ENCODE measurements at regions not wholly inside any gene's neighbourhood (a gene's known extent, or its start where the extent isn't known, plus 50 kb on each side); places are given as distances from the start of the nearest gene placed in this dataset.

- Histone ChIP-seq H3K27me3 (no peaks in the 10 kb centered on the region), H3K4me3 (ENCODE audit: low read depth in 1 of 2, low read length in 1 of 2) (no peak overlapping the region), H3K36me3 (no peaks in the 10 kb centered on the region), H3K27ac (no peak overlapping the region), H3K9me3 (no peaks in the 10 kb centered on the region), H3K4me1 (ENCODE audit: control insufficient read depth in 1 of 2, insufficient read depth in 1 of 2, low read depth in 1 of 2, low read length in 1 of 2) (no peaks in the 10 kb centered on the region)
- TF ChIP-seq CTCF (IDR thresholded peaks at IDR 0.05), result no peak
Observed at GRCh38 chr2:129467941-129468340, 511.5 kb upstream of the RAB6C start.

- no peak overlapping the region for H3K4me3 ChIP-seq (ENCODE audit: low read depth in 1 of 2, low read length in 1 of 2)
- H3K36me3 ChIP-seq, result no peaks in the 10 kb centered on the region
- H3K27ac ChIP-seq, result no peak overlapping the region
- H3K9me3 ChIP-seq, result no peaks in the 10 kb centered on the region
- H3K27me3 ChIP-seq, result no peaks in the 10 kb centered on the region
- no peaks in the 10 kb centered on the region for H3K4me1 ChIP-seq (ENCODE audit: control insufficient read depth in 1 of 2, insufficient read depth in 1 of 2, low read depth in 1 of 2, low read length in 1 of 2)
- no peak for TF ChIP-seq CTCF (IDR thresholded peaks at IDR 0.05)
Observed at GRCh38 chr2:129468879-129469278, 510.6 kb upstream of the RAB6C start.

- Histone ChIP-seq H3K4me3 (ENCODE audit: low read depth in 1 of 2, low read length in 1 of 2) (no peak overlapping the region), H3K27ac (no peak overlapping the region), H3K4me1 (ENCODE audit: control insufficient read depth in 1 of 2, insufficient read depth in 1 of 2, low read depth in 1 of 2, low read length in 1 of 2) (no peaks in the 10 kb centered on the region), H3K27me3 (no peaks in the 10 kb centered on the region), H3K36me3 (no peaks in the 10 kb centered on the region), H3K9me3 (no peaks in the 10 kb centered on the region)
- TF ChIP-seq CTCF (IDR thresholded peaks at IDR 0.05), result no peak
Observed at GRCh38 chr2:129469389-129469788, 510.1 kb upstream of the RAB6C start.

- no peak overlapping the region for H3K4me3 ChIP-seq (ENCODE audit: low read depth in 1 of 2, low read length in 1 of 2)
- no peaks in the 10 kb centered on the region for H3K4me1 ChIP-seq (ENCODE audit: control insufficient read depth in 1 of 2, insufficient read depth in 1 of 2, low read depth in 1 of 2, low read length in 1 of 2)
- no peaks in the 10 kb centered on the region for H3K27me3 ChIP-seq
- H3K9me3 ChIP-seq, result no peaks in the 10 kb centered on the region
- H3K36me3 ChIP-seq, result no peaks in the 10 kb centered on the region
- H3K27ac ChIP-seq, result no peak overlapping the region
- no peak for TF ChIP-seq CTCF (IDR thresholded peaks at IDR 0.05)
Observed at GRCh38 chr2:129469871-129470270, 509.6 kb upstream of the RAB6C start.

GRCh38 chr2:129478902-129479517 is 500.5 kb upstream of the RAB6C start:
- no peaks in the 10 kb centered on the region for H3K27me3 ChIP-seq
- no peak overlapping the region for H3K27ac ChIP-seq
- TF ChIP-seq CTCF (IDR thresholded peaks at IDR 0.05), result no peak
- no peak overlapping the region for H3K4me3 ChIP-seq (ENCODE audit: low read depth in 1 of 2, low read length in 1 of 2)
- H3K9me3 ChIP-seq, result no peaks in the 10 kb centered on the region
- H3K36me3 ChIP-seq, result no peaks in the 10 kb centered on the region
- H3K4me1 ChIP-seq (ENCODE audit: control insufficient read depth in 1 of 2, insufficient read depth in 1 of 2, low read depth in 1 of 2, low read length in 1 of 2), result no peaks in the 10 kb centered on the region

- no peak overlapping the region for H3K27ac ChIP-seq
- TF ChIP-seq CTCF (IDR thresholded peaks at IDR 0.05), result no peak
- no peaks in the 10 kb centered on the region for H3K36me3 ChIP-seq
- H3K27me3 ChIP-seq, result no peaks in the 10 kb centered on the region
- H3K4me3 ChIP-seq (ENCODE audit: low read depth in 1 of 2, low read length in 1 of 2), result no peak overlapping the region
- no peaks in the 10 kb centered on the region for H3K4me1 ChIP-seq (ENCODE audit: control insufficient read depth in 1 of 2, insufficient read depth in 1 of 2, low read depth in 1 of 2, low read length in 1 of 2)
- H3K9me3 ChIP-seq, result no peaks in the 10 kb centered on the region
Observed at GRCh38 chr2:129479892-129480291, 499.6 kb upstream of the RAB6C start.
